SK-N-SH treated with all-trans-retinoic acid at 6 μM for 48 hours (cell line): ENCODE measurements at regions not wholly inside any gene's neighbourhood (a gene's known extent, or its start where the extent isn't known, plus 50 kb on each side); places are given as distances from the start of the nearest gene placed in this dataset.

Experiments used
- ATAC-seq: fragments of 200-7000 bp; cut with Tn5 transposase; 3 replicates; pipeline ENCODE4 v1.9.1; 2020; ENCODE audit warnings: mild to moderate bottlenecking, moderate library complexity
- ARNTL ChIP-seq: fragments of 450-650 bp; formaldehyde crosslinking; IDR thresholded peaks from 2 replicates; pipeline ENCODE4 v1.5.0; 2020; ENCODE audit warnings: low read depth, mild to moderate bottlenecking, moderate library complexity, borderline replicate concordance
- BACH2 ChIP-seq: fragments of 250-450 bp; sonication (Bioruptor Pico); IDR thresholded peaks from 2 replicates; pipeline ENCODE4 v1.9.0; 2021; ENCODE audit warnings: mild to moderate bottlenecking, borderline replicate concordance
- CREB5 ChIP-seq: fragments of 250-450 bp; sonication (Bioruptor Pico); IDR thresholded peaks from 2 replicates; pipeline ENCODE4 v1.5.1; 2020; ENCODE audit warnings: low read depth, mild to moderate bottlenecking, moderate library complexity
- CSDC2 ChIP-seq: fragments of 250-450 bp; sonication (Bioruptor Pico); IDR thresholded peaks from 2 replicates; pipeline ENCODE4 v1.5.0; 2020; ENCODE audit warnings: mild to moderate bottlenecking, moderate library complexity
- ESRRG ChIP-seq: fragments of 250-450 bp; sonication (Bioruptor Pico); IDR thresholded peaks from 2 replicates; pipeline ENCODE4 v1.6.1; 2021; ENCODE audit warnings: mild to moderate bottlenecking
- ISL1 ChIP-seq: fragments of 250-450 bp; sonication (Bioruptor Pico); IDR thresholded peaks from 2 replicates; pipeline ENCODE4 v2.1.2; 2022; ENCODE audit warnings: mild to moderate bottlenecking, moderate library complexity
- POU6F1 ChIP-seq: fragments of 250-450 bp; sonication (Bioruptor Pico); IDR thresholded peaks from 2 replicates; pipeline ENCODE4 v1.8.0; 2021; ENCODE audit warnings: low read depth, mild to moderate bottlenecking, moderate library complexity, borderline replicate concordance
- PPARA ChIP-seq: fragments of 250-450 bp; sonication (Bioruptor Pico); IDR thresholded peaks from 2 replicates; pipeline ENCODE4 v1.5.0; 2020; ENCODE audit warnings: mild to moderate bottlenecking, borderline replicate concordance
- RARB ChIP-seq: fragments of 250-450 bp; sonication (Bioruptor Pico); IDR thresholded peaks from 2 replicates; pipeline ENCODE4 v1.8.0; 2021; ENCODE audit warnings: mild to moderate bottlenecking, moderate library complexity
- SNAI2 ChIP-seq: fragments of 250-450 bp; sonication (Bioruptor Pico); IDR thresholded peaks from 2 replicates; pipeline ENCODE4 v1.5.0; 2020; ENCODE audit warnings: mild to moderate bottlenecking, moderate library complexity
- TCF4 ChIP-seq: fragments of 250-450 bp; sonication (Bioruptor Pico); IDR thresholded peaks from 2 replicates; pipeline ENCODE4 v1.8.0; 2021; ENCODE audit warnings: mild to moderate bottlenecking, moderate library complexity, borderline replicate concordance
- TOX ChIP-seq: fragments of 250-450 bp; sonication (Bioruptor Pico); IDR thresholded peaks from 2 replicates; pipeline ENCODE4 v1.8.0; 2021; ENCODE audit warnings: mild to moderate bottlenecking, moderate library complexity, borderline replicate concordance
- ZFP3 ChIP-seq: fragments of 250-450 bp; sonication (Bioruptor Pico); IDR thresholded peaks from 2 replicates; pipeline ENCODE4 v1.5.0; 2020; ENCODE audit warnings: mild to moderate bottlenecking, moderate library complexity
- ZFP30 ChIP-seq: fragments of 450-650 bp; formaldehyde crosslinking; IDR thresholded peaks from 2 replicates; pipeline ENCODE4 v1.5.0; 2022; ENCODE audit warnings: mild to moderate bottlenecking, moderate library complexity
- ZNF565 ChIP-seq: fragments of 450-650 bp; formaldehyde crosslinking; conservative IDR thresholded peaks from 2 replicates; pipeline ENCODE4 v1.5.0; 2020; ENCODE audit warnings: low read depth, mild to moderate bottlenecking, moderate library complexity
- ZNF70 ChIP-seq: fragments of 450-650 bp; formaldehyde crosslinking; IDR thresholded peaks from 2 replicates; pipeline ENCODE4 v1.5.0; 2020; ENCODE audit warnings: mild to moderate bottlenecking, moderate library complexity
- ZNF8 ChIP-seq: fragments of 450-650 bp; formaldehyde crosslinking; IDR thresholded peaks from 2 replicates; pipeline ENCODE4 v1.5.0; 2020; ENCODE audit warnings: mild to moderate bottlenecking, moderate library complexity
- TF ChIP-seq, protein P1 (sequence below): fragments of 250-450 bp; sonication (Bioruptor Pico); IDR thresholded peaks from 2 replicates; pipeline ENCODE4 v1.5.0; 2020; ENCODE audit warnings: mild to moderate bottlenecking, moderate library complexity
- TF ChIP-seq, protein P2 (sequence below): fragments of 250-450 bp; sonication (Bioruptor Pico); IDR thresholded peaks from 2 replicates; pipeline ENCODE4 v1.5.1; 2021; ENCODE audit warnings: mild to moderate bottlenecking, moderate library complexity
- TF ChIP-seq, protein P3 (sequence below): fragments of 250-450 bp; sonication (Bioruptor Pico); IDR thresholded peaks from 2 replicates; pipeline ENCODE4 v1.8.0; 2020; ENCODE audit warnings: mild to moderate bottlenecking, moderate library complexity, borderline replicate concordance

- TF ChIP-seq POU6F1 (no peak), PPARA (CRISPR knock-in tag) (no peak), CREB5 (no peak), SNAI2 (CRISPR knock-in tag) (no peak), ESRRG (CRISPR knock-in tag) (no peak), ZNF70 (CRISPR knock-in tag) (no peak), ZFP30 (CRISPR knock-in tag) (no peak), TCF4 (CRISPR knock-in tag) (no peak), RARB (CRISPR knock-in tag) (no peak), ZNF565 (no peak), ZNF8 (CRISPR knock-in tag) (no peak), ARNTL (CRISPR knock-in tag) (no peak), ISL1 (no peak), BACH2 (CRISPR knock-in tag) (no peak), TOX (CRISPR knock-in tag) (no peak), ZFP3 (CRISPR knock-in tag) (no peak)
- TF ChIP-seq, protein P1, sequence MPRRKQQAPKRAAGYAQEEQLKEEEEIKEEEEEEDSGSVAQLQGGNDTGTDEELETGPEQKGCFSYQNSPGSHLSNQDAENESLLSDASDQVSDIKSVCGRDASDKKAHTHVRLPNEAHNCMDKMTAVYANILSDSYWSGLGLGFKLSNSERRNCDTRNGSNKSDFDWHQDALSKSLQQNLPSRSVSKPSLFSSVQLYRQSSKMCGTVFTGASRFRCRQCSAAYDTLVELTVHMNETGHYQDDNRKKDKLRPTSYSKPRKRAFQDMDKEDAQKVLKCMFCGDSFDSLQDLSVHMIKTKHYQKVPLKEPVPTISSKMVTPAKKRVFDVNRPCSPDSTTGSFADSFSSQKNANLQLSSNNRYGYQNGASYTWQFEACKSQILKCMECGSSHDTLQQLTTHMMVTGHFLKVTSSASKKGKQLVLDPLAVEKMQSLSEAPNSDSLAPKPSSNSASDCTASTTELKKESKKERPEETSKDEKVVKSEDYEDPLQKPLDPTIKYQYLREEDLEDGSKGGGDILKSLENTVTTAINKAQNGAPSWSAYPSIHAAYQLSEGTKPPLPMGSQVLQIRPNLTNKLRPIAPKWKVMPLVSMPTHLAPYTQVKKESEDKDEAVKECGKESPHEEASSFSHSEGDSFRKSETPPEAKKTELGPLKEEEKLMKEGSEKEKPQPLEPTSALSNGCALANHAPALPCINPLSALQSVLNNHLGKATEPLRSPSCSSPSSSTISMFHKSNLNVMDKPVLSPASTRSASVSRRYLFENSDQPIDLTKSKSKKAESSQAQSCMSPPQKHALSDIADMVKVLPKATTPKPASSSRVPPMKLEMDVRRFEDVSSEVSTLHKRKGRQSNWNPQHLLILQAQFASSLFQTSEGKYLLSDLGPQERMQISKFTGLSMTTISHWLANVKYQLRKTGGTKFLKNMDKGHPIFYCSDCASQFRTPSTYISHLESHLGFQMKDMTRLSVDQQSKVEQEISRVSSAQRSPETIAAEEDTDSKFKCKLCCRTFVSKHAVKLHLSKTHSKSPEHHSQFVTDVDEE: no peak
- TF ChIP-seq, protein P2, sequence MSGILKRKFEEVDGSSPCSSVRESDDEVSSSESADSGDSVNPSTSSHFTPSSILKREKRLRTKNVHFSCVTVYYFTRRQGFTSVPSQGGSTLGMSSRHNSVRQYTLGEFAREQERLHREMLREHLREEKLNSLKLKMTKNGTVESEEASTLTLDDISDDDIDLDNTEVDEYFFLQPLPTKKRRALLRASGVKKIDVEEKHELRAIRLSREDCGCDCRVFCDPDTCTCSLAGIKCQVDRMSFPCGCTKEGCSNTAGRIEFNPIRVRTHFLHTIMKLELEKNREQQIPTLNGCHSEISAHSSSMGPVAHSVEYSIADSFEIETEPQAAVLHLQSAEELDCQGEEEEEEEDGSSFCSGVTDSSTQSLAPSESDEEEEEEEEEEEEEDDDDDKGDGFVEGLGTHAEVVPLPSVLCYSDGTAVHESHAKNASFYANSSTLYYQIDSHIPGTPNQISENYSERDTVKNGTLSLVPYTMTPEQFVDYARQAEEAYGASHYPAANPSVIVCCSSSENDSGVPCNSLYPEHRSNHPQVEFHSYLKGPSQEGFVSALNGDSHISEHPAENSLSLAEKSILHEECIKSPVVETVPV: no peak
- TF ChIP-seq, all 23 proteins: peak for 0
- ATAC-seq: no peak
These were observed 335.2 kb downstream of the NUP35 start for GRCh38 chr2:183459466-183459865.

DNA sequence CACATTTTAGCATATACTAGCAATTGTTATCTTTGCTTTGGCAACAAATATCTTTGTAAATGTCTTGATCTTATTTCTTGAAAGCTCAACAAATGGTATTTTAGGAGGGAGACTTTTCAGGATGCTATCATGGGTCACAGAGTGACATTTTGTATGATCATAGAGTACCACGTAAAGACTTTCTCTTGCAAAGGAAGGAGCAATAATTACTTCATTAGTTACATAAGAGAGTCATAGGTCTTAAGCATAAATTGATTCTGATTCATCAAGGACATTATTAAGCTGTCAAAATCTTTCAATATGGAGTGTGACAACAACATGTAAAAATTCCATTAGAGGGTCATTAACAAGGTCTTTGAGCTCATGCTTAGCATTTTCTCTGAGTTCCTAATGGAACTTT lies 339.6 kb downstream of the NUP35 start:
- no peak for TF ChIP-seq RARB (CRISPR knock-in tag)
- TF ChIP-seq, protein P2: no peak
- no peak for TF ChIP-seq ISL1
- TF ChIP-seq SNAI2 (CRISPR knock-in tag): no peak
- TF ChIP-seq, protein P1: no peak
- TF ChIP-seq BACH2 (CRISPR knock-in tag): no peak
- TF ChIP-seq CSDC2 (CRISPR knock-in tag): no peak
- TF ChIP-seq PPARA (CRISPR knock-in tag): no peak
- TF ChIP-seq ZFP30 (CRISPR knock-in tag): no peak
- TF ChIP-seq ARNTL (CRISPR knock-in tag): no peak
- TF ChIP-seq, protein P3, sequence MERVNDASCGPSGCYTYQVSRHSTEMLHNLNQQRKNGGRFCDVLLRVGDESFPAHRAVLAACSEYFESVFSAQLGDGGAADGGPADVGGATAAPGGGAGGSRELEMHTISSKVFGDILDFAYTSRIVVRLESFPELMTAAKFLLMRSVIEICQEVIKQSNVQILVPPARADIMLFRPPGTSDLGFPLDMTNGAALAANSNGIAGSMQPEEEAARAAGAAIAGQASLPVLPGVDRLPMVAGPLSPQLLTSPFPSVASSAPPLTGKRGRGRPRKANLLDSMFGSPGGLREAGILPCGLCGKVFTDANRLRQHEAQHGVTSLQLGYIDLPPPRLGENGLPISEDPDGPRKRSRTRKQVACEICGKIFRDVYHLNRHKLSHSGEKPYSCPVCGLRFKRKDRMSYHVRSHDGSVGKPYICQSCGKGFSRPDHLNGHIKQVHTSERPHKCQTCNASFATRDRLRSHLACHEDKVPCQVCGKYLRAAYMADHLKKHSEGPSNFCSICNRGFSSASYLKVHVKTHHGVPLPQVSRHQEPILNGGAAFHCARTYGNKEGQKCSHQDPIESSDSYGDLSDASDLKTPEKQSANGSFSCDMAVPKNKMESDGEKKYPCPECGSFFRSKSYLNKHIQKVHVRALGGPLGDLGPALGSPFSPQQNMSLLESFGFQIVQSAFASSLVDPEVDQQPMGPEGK: no peak
- no peak for TF ChIP-seq ESRRG (CRISPR knock-in tag)
- TF ChIP-seq ZNF565: no peak
- TF ChIP-seq TCF4 (CRISPR knock-in tag): no peak
- TF ChIP-seq ZNF8 (CRISPR knock-in tag): no peak
- no peak for TF ChIP-seq ZFP3 (CRISPR knock-in tag)
- TF ChIP-seq TOX (CRISPR knock-in tag): no peak
- no peak for TF ChIP-seq CREB5
- no peak for ATAC-seq
